Mucosa of gallbladder (tissue), 1 donor: ENCODE measurements at regions not wholly inside any gene's neighbourhood (a gene's known extent, or its start where the extent isn't known, plus 50 kb on each side); places are given as distances from the start of the nearest gene placed in this dataset.
"Not testable (repeated sequence)": the region's sequence is repeated elsewhere in the genome, so short reads cannot be mapped to it uniquely, and the experiment has no call there.

Experiments
- DNase-seq: peaks from one replicate; pipeline ENCODE4 v3.0.0-alpha.2; 2020; ENCODE audit warnings: low spot score
- donor health status: DM: no; HTN: no; CAD: no.

- no peak for DNase-seq
These were observed 217.7 kb upstream of the CENPE start for GRCh38 chr4:103415801-103416200.

- not testable (repeated sequence) for DNase-seq
These were observed 214.5 kb upstream of the CENPE start for GRCh38 chr4:103412646-103413045.

- no peak for DNase-seq
These were observed 212.2 kb upstream of the CENPE start for GRCh38 chr4:103410386-103410785.

- no peak for DNase-seq
These were observed 207.3 kb upstream of the CENPE start for GRCh38 chr4:103405415-103405814.

GRCh38 chr4:103403619-103404018 is 205.5 kb upstream of the CENPE start:
- no peak for DNase-seq

- no peak for DNase-seq
These were observed 204.1 kb upstream of the CENPE start for GRCh38 chr4:103402198-103402597.

- no peak for DNase-seq
These were observed 202.3 kb upstream of the CENPE start for GRCh38 chr4:103400405-103400804.

GRCh38 chr4:103397541-103397940 is 199.4 kb upstream of the CENPE start:
- DNase-seq: no peak

- not testable (repeated sequence) for DNase-seq
These were observed 189.4 kb upstream of the CENPE start for GRCh38 chr4:103387508-103388011.

- not testable (repeated sequence) for DNase-seq
These were observed 187.4 kb upstream of the CENPE start for GRCh38 chr4:103385565-103385964.

- no peak for DNase-seq
These were observed 177.1 kb upstream of the CENPE start for GRCh38 chr4:103375278-103375677.

- no peak for DNase-seq
These were observed 176.6 kb upstream of the CENPE start for GRCh38 chr4:103374758-103375157.

GRCh38 chr4:103374306-103374705 is 176.2 kb upstream of the CENPE start:
- no peak for DNase-seq

GRCh38 chr4:103372002-103372558 is 173.9 kb upstream of the CENPE start:
- no peak for DNase-seq

- DNase-seq: no peak
These were observed 172.2 kb upstream of the CENPE start for GRCh38 chr4:103370336-103370735.

GRCh38 chr4:103365285-103365684 is 167.1 kb upstream of the CENPE start:
- no peak for DNase-seq

- DNase-seq: no peak
These were observed 165.9 kb upstream of the CENPE start for GRCh38 chr4:103364083-103364482.

GRCh38 chr4:103361926-103362325 is 163.8 kb upstream of the CENPE start:
- DNase-seq: no peak

- no peak for DNase-seq
These were observed 161.8 kb upstream of the CENPE start for GRCh38 chr4:103359900-103360299.

GRCh38 chr4:103354006-103354405 is 155.9 kb upstream of the CENPE start:
- no peak for DNase-seq

GRCh38 chr4:103329642-103330041 is 131.5 kb upstream of the CENPE start:
- DNase-seq: no peak

GRCh38 chr4:103324811-103325210 is 126.7 kb upstream of the CENPE start:
- DNase-seq: no peak

- DNase-seq: no peak
These were observed 120.2 kb upstream of the CENPE start for GRCh38 chr4:103318327-103318726.

- DNase-seq: no peak
These were observed 110.1 kb upstream of the CENPE start for GRCh38 chr4:103308248-103308561.
